ENCODE measurements at regions not wholly inside any gene's neighbourhood (a gene's known extent, or its start where the extent isn't known, plus 50 kb on each side); places are given as distances from the start of the nearest gene placed in this dataset.

DNA sequence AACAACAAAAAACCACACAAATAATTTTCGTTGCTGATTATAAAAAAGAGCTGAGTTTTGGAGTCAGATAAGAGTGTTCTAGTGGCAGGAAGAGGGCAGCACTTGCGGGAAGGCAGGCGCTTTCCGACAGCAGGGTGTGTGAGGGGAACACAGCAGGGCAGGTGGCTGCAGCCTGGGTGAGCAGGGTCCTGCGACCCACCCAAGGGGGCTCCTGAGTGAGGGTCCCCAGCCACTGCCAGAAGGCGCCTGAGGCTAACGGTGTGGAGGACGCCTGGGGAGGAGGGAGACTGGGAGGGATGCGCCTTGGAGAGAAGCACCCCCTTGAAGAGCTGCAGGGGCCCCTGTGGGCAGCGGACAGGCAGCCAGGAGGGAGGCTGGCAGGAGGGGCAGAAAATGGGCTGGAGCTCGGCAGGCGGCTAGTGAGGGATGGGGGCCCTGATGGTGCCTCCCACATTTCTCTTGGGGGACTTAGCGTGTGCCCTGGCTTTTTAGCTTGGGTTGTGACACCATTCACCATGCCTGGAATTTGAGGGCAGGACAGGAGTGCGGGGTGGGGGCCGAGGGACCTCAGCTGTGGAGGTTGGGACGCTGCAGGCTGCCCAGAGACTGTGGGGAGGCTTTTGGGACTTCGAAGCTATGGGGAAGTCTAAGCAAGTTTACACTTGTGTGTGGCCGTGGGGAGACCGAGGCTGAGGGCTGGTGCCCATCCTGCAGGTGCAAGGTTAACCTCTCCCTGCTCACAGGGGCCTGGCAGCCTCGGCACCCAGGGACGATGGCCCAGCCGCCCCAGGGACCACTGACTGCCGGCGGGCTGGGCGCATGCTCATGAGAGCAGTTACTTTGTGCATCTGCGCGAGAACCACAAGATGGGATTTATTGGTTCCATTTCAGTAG lies 111.4 kb downstream of the SIK1 start:
- Histone ChIP-seq H3K4me1 (ENCODE audit: control insufficient read depth in 1 of 2, insufficient read depth in 2 of 2, low read depth in 1 of 2, low read length in 1 of 2) (peaks cover 0 to 9% of the 10 kb centered on the region in 2 experiments; a peak in 1 of 4 replicates), H3K9me2 (no peaks in the 10 kb centered on the region), H2AFZ (ENCODE audit: low read depth) (no peak overlapping the region), H3F3A (replicated peaks; ENCODE audit: insufficient read depth) (no peaks in the 10 kb centered on the region), H3K4me3 (ENCODE audit: low read depth in 2 of 2, low read length in 1 of 2) (no peak overlapping the region), H4K20me1 (ENCODE audit: insufficient read depth) (no peaks in the 10 kb centered on the region), H3K9me3 (no peaks in the 10 kb centered on the region), H3K79me2 (ENCODE audit: insufficient read depth) (no peaks in the 10 kb centered on the region), H3K36me3 (replicated peaks in 1 of 2; ENCODE audit: control insufficient read depth in 1 of 2, insufficient read depth in 2 of 2, low read length in 1 of 2) (no peaks in the 10 kb centered on the region), H3K4me2 (no peak overlapping the region), H3K27ac (ENCODE audit: low read depth in 2 of 2, low read length in 1 of 2) (no peak overlapping the region), H3K9ac (no peak overlapping the region), H3K27me3 (ENCODE audit: insufficient read depth) (no peaks in the 10 kb centered on the region)
- TF ChIP-seq RAD21 (IDR thresholded peaks at IDR 0.05; ENCODE audit: low read length) (0 out of 2 replicates have a peak, but pooled peaks have one; percentile 8), JUND (IDR thresholded peaks at IDR 0.05) (no peak)
- CTCF ChIA-PET: interaction anchor here (0.6 to 1.5 kb wide), 3 partner anchors 14 to 21 kb away, joined by 3 to 6 read pairs (median 3); no protein-coding TSS in a partner anchor
- WGBS (ENCODE audit: low lambda C conversion rate): 60% methylated on average over 7 of the region's 27 CpGs
- DNase-seq: no peak
- POLR2A ChIA-PET: no interaction called here

DNA sequence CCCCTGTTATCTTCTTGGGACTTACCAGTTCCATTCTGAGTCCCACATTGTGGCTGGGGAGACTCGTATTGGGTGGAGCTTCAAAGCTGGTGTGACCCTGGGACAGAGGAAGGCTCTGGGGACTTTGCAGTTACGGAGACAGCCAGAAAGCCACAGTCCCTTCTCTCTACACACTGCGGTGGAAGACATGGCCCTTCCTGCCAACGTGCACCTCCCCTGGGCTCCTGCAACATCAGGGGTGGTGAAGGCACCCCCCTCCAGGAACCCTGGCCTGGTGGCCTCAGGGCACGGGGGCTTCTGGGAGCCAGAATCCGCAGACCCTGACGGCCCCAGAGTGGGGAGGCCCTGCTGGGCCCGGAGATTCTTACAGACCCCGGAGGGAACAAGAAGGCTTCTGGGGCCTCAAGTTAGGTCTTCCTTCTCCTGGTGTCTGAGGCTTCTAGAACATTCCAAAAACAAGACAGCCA lies 113.0 kb downstream of the SIK1 start:
- Histone ChIP-seq H3K9me2 (no peaks in the 10 kb centered on the region), H3K9ac (no peak overlapping the region), H4K20me1 (ENCODE audit: insufficient read depth) (no peaks in the 10 kb centered on the region), H3K27me3 (ENCODE audit: insufficient read depth) (no peaks in the 10 kb centered on the region), H3K27ac (ENCODE audit: low read depth in 2 of 2, low read length in 1 of 2) (no peak overlapping the region), H3K4me3 (ENCODE audit: low read depth in 2 of 2, low read length in 1 of 2) (no peak overlapping the region), H3K79me2 (ENCODE audit: insufficient read depth) (no peaks in the 10 kb centered on the region), H2AFZ (ENCODE audit: low read depth) (no peak overlapping the region), H3K4me1 (ENCODE audit: control insufficient read depth in 1 of 2, insufficient read depth in 2 of 2, low read depth in 1 of 2, low read length in 1 of 2) (peaks cover 0 to 4% of the 10 kb centered on the region in 2 experiments; a peak in 1 of 4 replicates), H3F3A (replicated peaks; ENCODE audit: insufficient read depth) (no peaks in the 10 kb centered on the region), H3K4me2 (no peak overlapping the region), H3K36me3 (replicated peaks in 1 of 2; ENCODE audit: control insufficient read depth in 1 of 2, insufficient read depth in 2 of 2, low read length in 1 of 2) (no peaks in the 10 kb centered on the region), H3K9me3 (no peaks in the 10 kb centered on the region)
- ChIA-PET POLR2A (no interaction called here), CTCF (no interaction called here)
- TF ChIP-seq, protein P1, sequence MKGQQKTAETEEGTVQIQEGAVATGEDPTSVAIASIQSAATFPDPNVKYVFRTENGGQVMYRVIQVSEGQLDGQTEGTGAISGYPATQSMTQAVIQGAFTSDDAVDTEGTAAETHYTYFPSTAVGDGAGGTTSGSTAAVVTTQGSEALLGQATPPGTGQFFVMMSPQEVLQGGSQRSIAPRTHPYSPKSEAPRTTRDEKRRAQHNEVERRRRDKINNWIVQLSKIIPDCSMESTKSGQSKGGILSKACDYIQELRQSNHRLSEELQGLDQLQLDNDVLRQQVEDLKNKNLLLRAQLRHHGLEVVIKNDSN (IDR thresholded peaks at IDR 0.05; ENCODE audit: borderline replicate concordance, low read depth): no peak
- no peak for TF ChIP-seq GATA2 (CRISPR knock-in tag; IDR thresholded peaks at IDR 0.05)
- TF ChIP-seq, protein P2, sequence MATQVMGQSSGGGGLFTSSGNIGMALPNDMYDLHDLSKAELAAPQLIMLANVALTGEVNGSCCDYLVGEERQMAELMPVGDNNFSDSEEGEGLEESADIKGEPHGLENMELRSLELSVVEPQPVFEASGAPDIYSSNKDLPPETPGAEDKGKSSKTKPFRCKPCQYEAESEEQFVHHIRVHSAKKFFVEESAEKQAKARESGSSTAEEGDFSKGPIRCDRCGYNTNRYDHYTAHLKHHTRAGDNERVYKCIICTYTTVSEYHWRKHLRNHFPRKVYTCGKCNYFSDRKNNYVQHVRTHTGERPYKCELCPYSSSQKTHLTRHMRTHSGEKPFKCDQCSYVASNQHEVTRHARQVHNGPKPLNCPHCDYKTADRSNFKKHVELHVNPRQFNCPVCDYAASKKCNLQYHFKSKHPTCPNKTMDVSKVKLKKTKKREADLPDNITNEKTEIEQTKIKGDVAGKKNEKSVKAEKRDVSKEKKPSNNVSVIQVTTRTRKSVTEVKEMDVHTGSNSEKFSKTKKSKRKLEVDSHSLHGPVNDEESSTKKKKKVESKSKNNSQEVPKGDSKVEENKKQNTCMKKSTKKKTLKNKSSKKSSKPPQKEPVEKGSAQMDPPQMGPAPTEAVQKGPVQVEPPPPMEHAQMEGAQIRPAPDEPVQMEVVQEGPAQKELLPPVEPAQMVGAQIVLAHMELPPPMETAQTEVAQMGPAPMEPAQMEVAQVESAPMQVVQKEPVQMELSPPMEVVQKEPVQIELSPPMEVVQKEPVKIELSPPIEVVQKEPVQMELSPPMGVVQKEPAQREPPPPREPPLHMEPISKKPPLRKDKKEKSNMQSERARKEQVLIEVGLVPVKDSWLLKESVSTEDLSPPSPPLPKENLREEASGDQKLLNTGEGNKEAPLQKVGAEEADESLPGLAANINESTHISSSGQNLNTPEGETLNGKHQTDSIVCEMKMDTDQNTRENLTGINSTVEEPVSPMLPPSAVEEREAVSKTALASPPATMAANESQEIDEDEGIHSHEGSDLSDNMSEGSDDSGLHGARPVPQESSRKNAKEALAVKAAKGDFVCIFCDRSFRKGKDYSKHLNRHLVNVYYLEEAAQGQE (IDR thresholded peaks at IDR 0.05; ENCODE audit: low read depth, low read length): no peak
- no peak for DNase-seq
- WGBS (ENCODE audit: low lambda C conversion rate): 64% methylated on average over 3 of the region's 9 CpGs

All from SK-N-SH (cell line).